Fibroblast of lung (primary cell): ENCODE measurements at regions not wholly inside any gene's neighbourhood (a gene's known extent, or its start where the extent isn't known, plus 50 kb on each side); places are given as distances from the start of the nearest gene placed in this dataset.

Experiments used
- DNase-seq, 2 donors: peaks; one replicate each; pipeline versions ENCODE4 v3.0.0 to v3.0.0-alpha.2; 2010; ENCODE audit warnings: low read depth in 2 of 2
- H2AFZ ChIP-seq: 2 replicates; pipeline ENCODE4 v1.5.1; 2012; ENCODE audit warnings: low read length, control low read depth, inconsistent platforms
- H3K27ac ChIP-seq: 2 replicates; pipeline ENCODE4 v1.5.1; 2011; ENCODE audit warnings: low read length, control low read depth; ENCODE audit not compliant: insufficient read depth
- H3K27me3 ChIP-seq: 2 replicates; pipeline ENCODE4 v1.5.1; 2011; ENCODE audit warnings: mild to moderate bottlenecking, low read length; ENCODE audit not compliant: control insufficient read depth, insufficient read depth
- H3K36me3 ChIP-seq: 2 replicates; pipeline ENCODE4 v1.5.1; 2011; ENCODE audit warnings: low read length; ENCODE audit not compliant: control insufficient read depth, insufficient read depth
- H3K4me1 ChIP-seq: 2 replicates; pipeline ENCODE4 v1.5.1; 2011; ENCODE audit warnings: low read length; ENCODE audit not compliant: control insufficient read depth, insufficient read depth; ENCODE audit errors: extremely low read depth
- H3K4me2 ChIP-seq: 2 replicates; pipeline ENCODE4 v1.5.1; 2011; ENCODE audit warnings: low read length, control low read depth; ENCODE audit not compliant: insufficient read depth; ENCODE audit errors: extremely low read depth
- H3K4me3 ChIP-seq, 4 experiments: fragments of 200-600 bp in 1 of 4; sonication (generic) in 1 of 4; replicated peaks in 1 of 4; 2 replicates each; pipeline ENCODE4 v1.5.1; 2011 to 2016; ENCODE audit warnings: low read length in 4 of 4, low read depth in 3 of 4, mild to moderate bottlenecking in 3 of 4, control low read depth in 2 of 4, inconsistent platforms in 1 of 4, mixed read lengths in 1 of 4; ENCODE audit not compliant: insufficient read depth in 1 of 4; ENCODE audit errors: control extremely low read depth in 1 of 4
- H3K79me2 ChIP-seq: 2 replicates; pipeline ENCODE4 v1.5.1; 2012; ENCODE audit warnings: mild to moderate bottlenecking, low read length, inconsistent platforms; ENCODE audit not compliant: control insufficient read depth, insufficient read depth
- H3K9ac ChIP-seq: 2 replicates; pipeline ENCODE4 v1.5.1; 2011; ENCODE audit warnings: mild to moderate bottlenecking, low read length, control low read depth; ENCODE audit not compliant: insufficient read depth
- H3K9me3 ChIP-seq: 2 replicates; pipeline ENCODE4 v1.5.1; 2012; ENCODE audit warnings: low read depth, low read length; ENCODE audit not compliant: control insufficient read depth, insufficient read depth
- H4K20me1 ChIP-seq: 2 replicates; pipeline ENCODE4 v1.5.1; 2011; ENCODE audit warnings: low read length; ENCODE audit not compliant: control insufficient read depth, insufficient read depth; ENCODE audit errors: extremely low read depth
- CTCF ChIP-seq, 2 donors: IDR thresholded peaks in 1 of 2; conservative IDR thresholded peaks in 1 of 2; 1 replicate in 1 of 2; 2 replicates in 1 of 2; pipeline ENCODE4 v1.5.1; 2011 to 2012; ENCODE audit warnings: low read length in 2 of 2, control low read depth in 1 of 2, inconsistent platforms in 1 of 2, low read depth in 1 of 2, mild to moderate bottlenecking in 1 of 2
- EZH2 ChIP-seq: IDR thresholded peaks from 2 replicates; pipeline ENCODE4 v1.5.1; 2012; ENCODE audit warnings: low read length, control low read depth, mild to moderate bottlenecking; ENCODE audit errors: missing control alignments

DNA sequence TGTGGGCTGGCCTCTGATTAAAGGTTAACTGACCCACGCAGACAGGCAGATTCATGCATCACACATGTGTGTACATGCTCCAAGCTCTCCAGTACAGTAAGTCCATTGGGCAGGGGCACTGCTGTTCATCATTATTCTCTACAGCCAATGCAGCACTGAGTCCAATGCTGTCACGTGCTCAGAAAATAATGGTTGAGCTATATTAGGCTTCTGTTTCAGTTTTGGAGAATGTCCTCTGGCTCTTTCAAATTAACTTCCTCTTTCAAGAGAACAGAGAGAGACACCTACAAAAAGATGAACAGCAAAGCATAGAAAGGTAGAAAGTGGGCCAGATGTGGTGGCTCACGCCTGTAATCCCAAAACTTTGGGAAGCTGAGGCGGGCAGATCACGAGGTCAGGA lies 202.6 kb downstream of the MEX3B start:
- no peak overlapping the region for H3K27ac ChIP-seq
- no peak overlapping the region for H3K4me3 ChIP-seq
- H3K79me2 ChIP-seq: no peaks in the 10 kb centered on the region
- no peaks in the 10 kb centered on the region for H3K4me1 ChIP-seq
- H3K9ac ChIP-seq: no peak overlapping the region
- TF ChIP-seq EZH2 (no peak), CTCF (conservative IDR thresholded peaks at IDR 0.05 in 1 of 2, IDR thresholded peaks at IDR 0.05 in 1 of 2; ENCODE audit: low read depth in 1 of 2, low read length in 2 of 2) (no peak)
- no peak for DNase-seq
- H3K36me3 ChIP-seq: no peaks in the 10 kb centered on the region
- no peaks in the 10 kb centered on the region for H4K20me1 ChIP-seq
- no peak overlapping the region for H2AFZ ChIP-seq
- H3K4me2 ChIP-seq: no peak overlapping the region
- H3K9me3 ChIP-seq: no peaks in the 10 kb centered on the region
- H3K27me3 ChIP-seq: no peaks in the 10 kb centered on the region

GRCh38 chr15:81839387-81839786 lies 206.4 kb downstream of the MEX3B start:
- Histone ChIP-seq H3K9ac (no peak overlapping the region), H3K9me3 (no peaks in the 10 kb centered on the region), H3K36me3 (no peaks in the 10 kb centered on the region), H3K27me3 (no peaks in the 10 kb centered on the region), H2AFZ (no peak overlapping the region), H4K20me1 (no peaks in the 10 kb centered on the region), H3K27ac (no peak overlapping the region), H3K79me2 (no peaks in the 10 kb centered on the region), H3K4me2 (no peak overlapping the region), H3K4me1 (no peaks in the 10 kb centered on the region), H3K4me3 (no peak overlapping the region)
- DNase-seq: no peak
- TF ChIP-seq CTCF (conservative IDR thresholded peaks at IDR 0.05 in 1 of 2, IDR thresholded peaks at IDR 0.05 in 1 of 2; ENCODE audit: low read depth in 1 of 2, low read length in 2 of 2): no peak
- no peak for TF ChIP-seq EZH2

DNA sequence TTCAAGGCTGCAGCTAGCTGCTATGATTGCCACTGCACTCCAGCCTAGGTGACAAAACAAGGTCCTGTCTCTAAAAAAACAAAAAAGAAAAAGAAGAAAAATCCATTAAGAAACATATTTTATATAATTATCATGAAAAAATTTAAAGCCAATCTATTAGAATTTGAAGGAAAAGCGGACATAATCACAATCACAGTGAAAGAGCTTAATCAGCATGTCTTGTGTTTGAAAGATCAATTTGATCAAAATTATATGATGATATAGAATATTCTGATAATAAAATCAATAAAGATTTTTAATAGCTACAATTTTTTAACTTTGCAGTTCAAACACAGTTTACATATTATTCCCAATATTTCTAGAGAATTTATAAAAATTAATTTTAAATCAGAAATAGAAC lies 210.1 kb downstream of the MEX3B start:
- Histone ChIP-seq H3K36me3 (no peaks in the 10 kb centered on the region), H3K9ac (no peak overlapping the region), H3K79me2 (no peaks in the 10 kb centered on the region)

More for the DNA sequence above, 210.1 kb downstream of the MEX3B start:
- DNase-seq: no peak
- Histone ChIP-seq H4K20me1 (no peaks in the 10 kb centered on the region), H3K9me3 (no peaks in the 10 kb centered on the region), H3K27ac (no peak overlapping the region), H2AFZ (no peak overlapping the region), H3K4me3 (no peak overlapping the region), H3K4me1 (no peaks in the 10 kb centered on the region), H3K4me2 (no peak overlapping the region), H3K27me3 (no peaks in the 10 kb centered on the region)
- TF ChIP-seq EZH2 (no peak), CTCF (conservative IDR thresholded peaks at IDR 0.05 in 1 of 2, IDR thresholded peaks at IDR 0.05 in 1 of 2; ENCODE audit: low read depth in 1 of 2, low read length in 2 of 2) (no peak)
